Immature natural killer cell (primary cell): ENCODE measurements at regions not wholly inside any gene's neighbourhood (a gene's known extent, or its start where the extent isn't known, plus 50 kb on each side); places are given as distances from the start of the nearest gene placed in this dataset.
"Not testable (repeated sequence)": the region's sequence is repeated elsewhere in the genome, so short reads cannot be mapped to it uniquely, and the experiment has no call there.

ENCODE experiments used
- DNase-seq, 3 donors: peaks; one replicate each; pipeline ENCODE4 v3.0.0; 2022; ENCODE audit warnings: mixed read lengths in 1 of 3
- H3K27ac Mint-ChIP-seq, 6 donors: one replicate each; pipeline ENCODE4 v1.8.0; 2020; ENCODE audit warnings: mixed read lengths in 6 of 6, mild to moderate bottlenecking in 5 of 6, inconsistent platforms in 4 of 6, moderate library complexity in 3 of 6
- H3K27me3 Mint-ChIP-seq, 3 donors: one replicate each; pipeline ENCODE4 v1.8.0; 2020 to 2021; ENCODE audit warnings: low read depth in 3 of 3, mild to moderate bottlenecking in 3 of 3, mixed read lengths in 3 of 3, moderate library complexity in 3 of 3, inconsistent platforms in 1 of 3
- H3K36me3 Mint-ChIP-seq, 3 donors: one replicate each; pipeline ENCODE4 v1.8.0; 2020; ENCODE audit warnings: mixed read lengths in 3 of 3, inconsistent platforms in 2 of 3, mild to moderate bottlenecking in 2 of 3
- H3K4me1 Mint-ChIP-seq, 2 donors: one replicate each; pipeline ENCODE4 v1.8.0; 2020; ENCODE audit warnings: inconsistent platforms in 2 of 2, mild to moderate bottlenecking in 2 of 2, mixed read lengths in 2 of 2, moderate library complexity in 1 of 2
- H3K4me3 Mint-ChIP-seq, 5 donors: one replicate each; pipeline ENCODE4 v1.8.0; 2020; ENCODE audit warnings: mild to moderate bottlenecking in 5 of 5, mixed read lengths in 5 of 5, inconsistent platforms in 3 of 5, moderate library complexity in 3 of 5
- H3K9me3 Mint-ChIP-seq, 6 donors: one replicate each; pipeline ENCODE4 v1.8.0; 2020; ENCODE audit warnings: mild to moderate bottlenecking in 6 of 6, mixed read lengths in 6 of 6, inconsistent platforms in 4 of 6, moderate library complexity in 3 of 6

- no peak overlapping the region for H3K27ac Mint-ChIP-seq
- H3K4me3 Mint-ChIP-seq = no peak overlapping the region
- peaks cover 0 to 6% (median 4%) of the 10 kb centered on the region in 3 donors for H3K27me3 Mint-ChIP-seq
- no peak for DNase-seq
- H3K36me3 Mint-ChIP-seq = no peaks in the 10 kb centered on the region
- H3K9me3 Mint-ChIP-seq = no peaks in the 10 kb centered on the region
- no peaks in the 10 kb centered on the region for H3K4me1 Mint-ChIP-seq
These were observed 51.2 kb upstream of the GPR31 start for GRCh38 chr6:167208819-167209576.

DNA sequence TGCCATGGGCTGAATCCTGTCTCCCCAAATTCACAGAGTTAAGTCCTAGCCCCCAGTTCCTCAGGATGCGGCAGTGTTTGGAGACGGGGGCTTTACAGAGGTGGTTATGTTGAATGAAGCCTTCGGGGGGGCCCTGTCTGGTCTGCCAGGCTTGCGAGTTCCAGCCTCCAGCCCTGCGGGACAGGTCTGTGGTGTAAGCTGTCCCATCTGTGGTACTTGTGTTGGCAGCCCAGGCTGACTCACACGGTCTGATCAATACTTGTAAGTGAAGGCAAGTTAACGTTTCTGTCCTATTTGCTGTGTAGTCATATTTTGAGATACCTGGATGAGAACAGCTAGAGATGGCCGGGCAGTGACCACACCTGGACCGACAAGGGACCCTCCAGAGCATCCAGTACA, 51.8 kb upstream of the GPR31 start:
- Mint-ChIP-seq H3K27ac (no peak overlapping the region), H3K4me1 (no peaks in the 10 kb centered on the region), H3K9me3 (no peaks in the 10 kb centered on the region), H3K36me3 (no peaks in the 10 kb centered on the region), H3K27me3 (peaks cover 0 to 8% (median 6%) of the 10 kb centered on the region in 3 donors), H3K4me3 (no peak overlapping the region)
- no peak for DNase-seq

GRCh38 chr6:167210375-167211294, 52.9 kb upstream of the GPR31 start:
- Mint-ChIP-seq H3K4me3 (no peak overlapping the region), H3K27ac (no peak overlapping the region), H3K9me3 (no peaks in the 10 kb centered on the region), H3K4me1 (no peaks in the 10 kb centered on the region), H3K27me3 (peaks cover 0 to 8% (median 6%) of the 10 kb centered on the region in 3 donors), H3K36me3 (no peaks in the 10 kb centered on the region)
- no peak for DNase-seq

DNA sequence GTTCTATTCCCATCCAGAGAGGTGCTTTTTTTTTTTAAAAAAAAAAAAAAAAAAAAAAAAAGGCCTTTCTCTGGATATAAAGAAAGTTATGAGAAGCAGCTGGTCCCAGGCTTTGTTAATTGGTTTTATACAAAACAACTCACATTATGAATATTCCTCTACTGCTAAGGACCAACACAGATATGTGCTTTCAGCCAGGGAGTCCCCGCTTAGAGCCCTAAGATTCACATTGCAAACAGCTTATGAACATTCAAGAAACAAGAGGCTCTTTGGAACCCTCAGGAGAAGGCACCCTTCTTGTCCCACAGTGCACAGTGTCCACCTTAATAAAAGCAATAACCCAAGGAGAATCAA, 53.5 kb upstream of the GPR31 start:
- DNase-seq = no peak
- no peaks in the 10 kb centered on the region for H3K4me1 Mint-ChIP-seq

DNA sequence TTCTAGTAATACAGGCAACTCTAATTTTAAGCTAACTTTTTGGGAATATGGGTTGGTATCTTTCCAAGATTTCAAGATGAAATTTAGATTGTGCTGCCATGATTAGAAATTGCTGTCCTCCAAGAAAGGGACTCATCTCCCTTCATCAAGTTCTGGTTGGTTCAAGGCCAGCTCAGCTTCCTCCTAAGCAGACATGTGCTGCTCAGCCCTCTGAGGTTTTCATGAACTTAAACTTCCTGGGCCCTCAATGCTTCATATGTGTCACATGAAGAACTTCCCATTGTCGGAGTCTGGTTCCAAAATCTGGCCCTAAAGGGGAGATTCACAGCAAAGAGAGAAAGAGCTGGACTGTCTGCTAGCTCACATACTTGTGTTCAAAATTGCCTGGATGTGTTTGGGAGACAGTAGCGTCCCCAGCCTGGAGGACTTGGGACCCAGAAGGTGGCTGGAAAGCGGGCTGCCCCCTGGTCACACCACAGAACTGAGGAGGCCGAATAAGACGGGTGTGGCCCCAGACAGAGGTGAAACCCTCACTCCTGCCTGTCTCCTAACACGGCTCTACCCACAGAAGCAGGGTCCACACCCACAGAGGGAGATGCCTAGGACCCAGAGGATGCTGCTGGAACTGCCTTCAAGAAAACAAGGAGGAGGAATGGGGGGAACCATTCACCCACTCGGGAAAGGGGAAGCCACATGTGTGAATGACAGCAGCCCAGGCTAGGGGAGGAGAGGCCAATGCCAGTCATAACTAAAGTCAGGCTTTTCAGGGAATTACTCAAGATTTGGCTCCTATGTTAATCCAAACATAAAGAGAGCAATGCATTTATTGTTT, 54.3 kb upstream of the GPR31 start:
- Mint-ChIP-seq H3K36me3 (no peaks in the 10 kb centered on the region), H3K9me3 (no peaks in the 10 kb centered on the region), H3K4me3 (no peak overlapping the region), H3K4me1 (no peaks in the 10 kb centered on the region), H3K27me3 (peaks cover 0 to 8% (median 2%) of the 10 kb centered on the region in 3 donors), H3K27ac (no peak overlapping the region)
- no peak for DNase-seq

More for the DNA sequence above, 53.5 kb upstream of the GPR31 start:
- no peaks in the 10 kb centered on the region for H3K36me3 Mint-ChIP-seq
- no peak overlapping the region for H3K27ac Mint-ChIP-seq
- H3K27me3 Mint-ChIP-seq = peaks cover 0 to 8% (median 6%) of the 10 kb centered on the region in 3 donors
- H3K4me3 Mint-ChIP-seq = no peak overlapping the region
- no peaks in the 10 kb centered on the region for H3K9me3 Mint-ChIP-seq

GRCh38 chr6:167212713-167213005, 54.9 kb upstream of the GPR31 start:
- Mint-ChIP-seq H3K4me3 (no peak overlapping the region), H3K36me3 (no peaks in the 10 kb centered on the region), H3K27me3 (peaks cover 0 to 8% (median 2%) of the 10 kb centered on the region in 3 donors), H3K9me3 (no peaks in the 10 kb centered on the region), H3K4me1 (no peaks in the 10 kb centered on the region), H3K27ac (no peak overlapping the region)
- DNase-seq = no peak

GRCh38 chr6:167214206-167214605, 56.4 kb upstream of the GPR31 start:
- no peaks in the 10 kb centered on the region for H3K36me3 Mint-ChIP-seq
- peaks cover 0 to 8% (median 2%) of the 10 kb centered on the region in 3 donors for H3K27me3 Mint-ChIP-seq
- H3K4me1 Mint-ChIP-seq = no peaks in the 10 kb centered on the region
- no peak overlapping the region for H3K27ac Mint-ChIP-seq
- no peaks in the 10 kb centered on the region for H3K9me3 Mint-ChIP-seq
- no peak overlapping the region for H3K4me3 Mint-ChIP-seq
- no peak for DNase-seq

DNA sequence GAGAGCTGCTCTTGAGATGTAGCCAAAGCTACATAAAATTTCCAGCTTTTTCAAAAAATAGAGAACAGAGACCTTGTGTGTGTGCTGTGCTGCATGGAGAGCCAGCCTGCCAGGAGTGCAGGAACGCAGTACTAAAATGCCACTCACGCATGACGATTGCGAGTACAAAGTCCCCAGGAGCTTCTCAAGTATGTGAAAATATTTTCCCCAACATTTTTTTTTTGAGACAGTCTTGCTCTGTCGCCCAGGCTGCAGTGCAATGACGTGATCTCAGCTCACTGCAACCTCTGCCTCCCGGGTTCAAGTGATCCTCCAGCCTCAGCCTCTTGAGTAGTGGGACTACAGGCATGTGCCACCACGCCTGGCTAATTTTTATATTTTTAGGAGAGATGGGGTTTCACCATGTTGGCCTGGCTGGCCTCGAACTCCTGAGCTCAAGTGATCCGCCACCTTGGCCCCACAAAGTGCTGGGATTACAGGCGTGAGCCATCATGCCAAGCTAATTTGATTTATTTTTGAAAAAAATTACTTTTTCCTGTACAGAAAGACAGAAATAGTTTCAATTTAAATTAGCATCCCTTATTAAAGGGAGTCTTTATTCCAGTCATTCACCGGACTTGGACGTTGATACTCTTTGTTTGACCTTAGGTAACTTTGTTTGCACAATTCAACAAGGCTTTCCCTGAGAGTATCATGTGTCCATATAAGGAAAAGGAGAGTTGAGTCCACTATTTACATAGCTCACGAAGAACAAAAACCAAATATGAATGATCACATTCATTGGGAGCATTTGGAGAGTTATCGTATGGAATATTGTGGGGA, 57.9 kb upstream of the GPR31 start:
- not testable (repeated sequence) for H3K36me3 Mint-ChIP-seq, H3K9me3 Mint-ChIP-seq, H3K27me3 Mint-ChIP-seq, H3K27ac Mint-ChIP-seq, H3K4me3 Mint-ChIP-seq, H3K4me1 Mint-ChIP-seq, DNase-seq

DNA sequence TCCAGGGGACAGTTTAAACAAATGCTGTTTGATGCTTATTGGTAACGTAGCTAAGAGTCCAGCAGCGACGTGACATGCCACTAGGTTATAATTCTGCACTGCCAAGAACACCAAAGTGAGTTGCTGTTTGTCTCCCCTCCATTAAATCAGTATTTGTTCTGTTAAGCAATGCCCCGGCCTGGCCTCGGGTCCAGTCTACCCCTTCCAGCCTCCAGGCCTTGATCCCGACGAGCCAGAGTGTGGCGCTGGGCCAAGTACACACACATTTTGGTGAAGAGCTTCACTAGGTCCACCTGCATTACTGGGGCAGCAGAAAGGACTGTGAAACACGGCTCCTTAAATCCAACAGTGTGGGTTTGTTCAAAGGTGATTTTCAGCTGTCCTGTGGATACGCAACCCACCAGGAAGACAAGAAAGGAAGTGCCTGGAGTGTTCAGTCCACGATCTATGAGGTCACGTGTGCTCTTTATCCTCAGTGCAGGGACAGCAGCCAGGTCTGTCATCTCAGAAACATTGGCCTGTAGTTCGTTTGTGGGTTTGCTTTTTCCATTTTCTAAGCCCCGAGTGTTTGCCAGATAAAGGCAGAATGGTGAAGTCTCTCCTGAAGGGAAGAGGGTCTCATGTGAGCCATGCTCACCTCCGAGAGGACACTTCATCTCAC, 58.7 kb upstream of the GPR31 start:
- not testable (repeated sequence) for H3K4me3 Mint-ChIP-seq, H3K27me3 Mint-ChIP-seq, DNase-seq, H3K36me3 Mint-ChIP-seq, H3K4me1 Mint-ChIP-seq, H3K9me3 Mint-ChIP-seq, H3K27ac Mint-ChIP-seq

- not testable (repeated sequence) for H3K4me3 Mint-ChIP-seq, H3K9me3 Mint-ChIP-seq, DNase-seq, H3K27me3 Mint-ChIP-seq, H3K27ac Mint-ChIP-seq, H3K4me1 Mint-ChIP-seq, H3K36me3 Mint-ChIP-seq
These were observed 59.3 kb upstream of the GPR31 start for GRCh38 chr6:167217073-167217472.

DNA sequence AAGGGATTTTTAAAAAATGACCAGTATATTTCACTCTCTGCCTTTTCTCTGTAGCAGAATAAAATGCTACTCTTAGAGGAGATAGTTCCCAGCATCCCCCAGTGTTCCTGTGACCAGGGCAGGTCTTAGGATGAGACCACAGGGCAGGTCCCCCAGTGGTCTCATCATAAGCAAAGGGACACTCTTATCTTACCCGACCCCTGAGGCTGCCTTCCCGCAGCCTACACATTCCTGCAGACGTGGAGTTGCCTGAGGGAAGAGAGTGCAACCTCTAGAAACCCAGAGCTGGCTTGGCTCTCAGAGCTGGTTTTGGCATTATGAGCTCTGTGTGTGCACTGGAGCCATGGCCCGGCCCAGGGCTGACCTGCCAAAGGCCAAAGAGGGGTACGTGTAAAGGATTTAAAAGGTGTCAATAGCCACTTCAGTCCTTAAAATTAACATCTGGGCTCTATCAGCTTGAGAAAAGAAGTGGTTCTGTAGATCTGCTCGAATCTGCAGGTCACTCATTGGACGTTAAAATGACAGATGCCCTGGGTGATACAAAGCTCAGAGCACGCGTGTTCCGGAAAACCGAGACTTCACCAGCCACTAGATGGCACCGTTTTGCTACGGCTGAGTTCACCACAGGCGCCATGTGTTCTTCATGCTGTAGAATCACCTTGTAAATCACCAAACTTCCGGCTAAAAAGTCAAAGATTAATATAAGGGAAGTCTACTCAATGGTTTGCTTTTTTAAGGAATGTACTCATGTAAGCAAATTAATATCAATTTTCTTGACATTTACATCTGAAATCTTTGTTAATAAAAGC, 60.4 kb upstream of the GPR31 start:
- not testable (repeated sequence) for H3K4me1 Mint-ChIP-seq, H3K36me3 Mint-ChIP-seq, H3K4me3 Mint-ChIP-seq, H3K27ac Mint-ChIP-seq, H3K9me3 Mint-ChIP-seq, H3K27me3 Mint-ChIP-seq
- DNase-seq = peak in 2 of 3 donors; percentile 10 to 15

GRCh38 chr6:167219079-167219478, 61.3 kb upstream of the GPR31 start:
- not testable (repeated sequence) for H3K4me1 Mint-ChIP-seq, DNase-seq, H3K36me3 Mint-ChIP-seq, H3K27me3 Mint-ChIP-seq, H3K4me3 Mint-ChIP-seq, H3K27ac Mint-ChIP-seq, H3K9me3 Mint-ChIP-seq
